B cell (primary cell): ENCODE measurements at regions not wholly inside any gene's neighbourhood (a gene's known extent, or its start where the extent isn't known, plus 50 kb on each side); places are given as distances from the start of the nearest gene placed in this dataset.

Source experiments
- EZH2 ChIP-seq: IDR thresholded peaks from 2 replicates; pipeline ENCODE4 v1.6.1; 2012; ENCODE audit warnings: borderline replicate concordance, low read depth, mild to moderate bottlenecking, moderate library complexity, low read length; ENCODE audit not compliant: insufficient read depth, poor library complexity, severe bottlenecking
- TF ChIP-seq, protein P1 (sequence below): fragments of 200-600 bp; IDR thresholded peaks from one replicate; pipeline ENCODE4 v1.8.0; 2022; ENCODE audit warnings: antibody characterized with exemption, mild to moderate bottlenecking

DNA sequence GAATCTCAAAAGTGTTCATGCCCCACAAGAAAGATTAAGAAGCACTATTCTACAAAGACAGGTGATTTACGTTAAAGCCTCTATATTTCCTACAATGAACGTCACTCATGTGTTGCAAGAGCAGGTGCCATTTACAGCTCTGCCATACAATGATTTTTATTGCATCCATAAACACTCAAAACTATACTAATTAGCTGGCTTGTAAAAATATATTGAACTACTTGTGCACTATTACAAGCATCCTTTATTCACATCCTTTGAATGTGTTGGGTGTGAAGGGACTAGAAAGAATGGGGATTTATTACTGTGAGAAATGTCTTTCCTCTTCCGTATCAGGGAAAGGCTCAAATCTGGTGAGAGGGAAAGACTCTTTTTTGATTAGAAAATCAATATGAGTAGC lies 50.7 kb upstream of the C3orf49 start:
- TF ChIP-seq, protein P1, sequence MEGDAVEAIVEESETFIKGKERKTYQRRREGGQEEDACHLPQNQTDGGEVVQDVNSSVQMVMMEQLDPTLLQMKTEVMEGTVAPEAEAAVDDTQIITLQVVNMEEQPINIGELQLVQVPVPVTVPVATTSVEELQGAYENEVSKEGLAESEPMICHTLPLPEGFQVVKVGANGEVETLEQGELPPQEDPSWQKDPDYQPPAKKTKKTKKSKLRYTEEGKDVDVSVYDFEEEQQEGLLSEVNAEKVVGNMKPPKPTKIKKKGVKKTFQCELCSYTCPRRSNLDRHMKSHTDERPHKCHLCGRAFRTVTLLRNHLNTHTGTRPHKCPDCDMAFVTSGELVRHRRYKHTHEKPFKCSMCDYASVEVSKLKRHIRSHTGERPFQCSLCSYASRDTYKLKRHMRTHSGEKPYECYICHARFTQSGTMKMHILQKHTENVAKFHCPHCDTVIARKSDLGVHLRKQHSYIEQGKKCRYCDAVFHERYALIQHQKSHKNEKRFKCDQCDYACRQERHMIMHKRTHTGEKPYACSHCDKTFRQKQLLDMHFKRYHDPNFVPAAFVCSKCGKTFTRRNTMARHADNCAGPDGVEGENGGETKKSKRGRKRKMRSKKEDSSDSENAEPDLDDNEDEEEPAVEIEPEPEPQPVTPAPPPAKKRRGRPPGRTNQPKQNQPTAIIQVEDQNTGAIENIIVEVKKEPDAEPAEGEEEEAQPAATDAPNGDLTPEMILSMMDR, result no peak
- TF ChIP-seq EZH2, result no peak
